HUES6 (cell line): ENCODE measurements at regions not wholly inside any gene's neighbourhood (a gene's known extent, or its start where the extent isn't known, plus 50 kb on each side); places are given as distances from the start of the nearest gene placed in this dataset.

ENCODE experiments used
- H3K27ac ChIP-seq: 2 replicates; pipeline ENCODE4 v1.7.0; 2013; ENCODE audit warnings: low read depth, mild to moderate bottlenecking, low read length, inconsistent platforms
- H3K27me3 ChIP-seq: 2 replicates; pipeline ENCODE4 v1.6.1; 2013; ENCODE audit warnings: low read length; ENCODE audit not compliant: control insufficient read depth, insufficient read depth
- H3K36me3 ChIP-seq: 2 replicates; pipeline ENCODE4 v1.6.1; 2013; ENCODE audit warnings: low read length; ENCODE audit not compliant: control insufficient read depth, insufficient read depth
- H3K4me1 ChIP-seq: 2 replicates; pipeline ENCODE4 v1.6.1; 2013; ENCODE audit warnings: low read length; ENCODE audit not compliant: control insufficient read depth, insufficient read depth
- H3K4me3 ChIP-seq: 2 replicates; pipeline ENCODE4 v1.5.1; 2013; ENCODE audit warnings: low read depth, low read length
- H3K9ac ChIP-seq: one replicate; pipeline ENCODE4 v1.6.1; 2013; ENCODE audit warnings: mild to moderate bottlenecking, low read length
- H3K9me3 ChIP-seq: 2 replicates; pipeline ENCODE4 v1.6.1; 2013; ENCODE audit warnings: low read depth, low read length; ENCODE audit not compliant: control insufficient read depth, insufficient read depth

- 0 out of 2 replicates have a peak, but pooled peaks cover 3% of the 10 kb centered on the region for H3K9me3 ChIP-seq
- no peak overlapping the region for H3K9ac ChIP-seq
- H3K27me3 ChIP-seq: no peaks in the 10 kb centered on the region
- H3K27ac ChIP-seq: no peak overlapping the region
- H3K4me1 ChIP-seq: peaks cover 12% of the 10 kb centered on the region; the same call in 1 of the 2 replicates
- no peaks in the 10 kb centered on the region for H3K36me3 ChIP-seq
- H3K4me3 ChIP-seq: no peak overlapping the region
Observed at GRCh38 chr5:171580502-171581265, 161.2 kb downstream of the FGF18 start.

- Histone ChIP-seq H3K27ac (no peak overlapping the region), H3K36me3 (no peaks in the 10 kb centered on the region), H3K27me3 (no peaks in the 10 kb centered on the region), H3K9ac (no peak overlapping the region), H3K9me3 (no peaks in the 10 kb centered on the region), H3K4me1 (peaks cover 12% of the 10 kb centered on the region; the same call in 1 of the 2 replicates), H3K4me3 (no peak overlapping the region)
Observed at GRCh38 chr5:171581781-171582180, 162.3 kb downstream of the FGF18 start.

GRCh38 chr5:171582849-171583248, 163.4 kb downstream of the FGF18 start:
- peaks cover 9% of the 10 kb centered on the region; the same call in 1 of the 2 replicates for H3K4me1 ChIP-seq
- no peak overlapping the region for H3K4me3 ChIP-seq
- H3K9me3 ChIP-seq: no peaks in the 10 kb centered on the region

GRCh38 chr5:171585981-171586380, 166.5 kb downstream of the FGF18 start:
- H3K4me1 ChIP-seq: no peaks in the 10 kb centered on the region
- no peak overlapping the region for H3K4me3 ChIP-seq
- H3K27ac ChIP-seq: no peak overlapping the region
- H3K36me3 ChIP-seq: no peaks in the 10 kb centered on the region
- no peaks in the 10 kb centered on the region for H3K9me3 ChIP-seq
- H3K27me3 ChIP-seq: no peaks in the 10 kb centered on the region; the same call in 1 of the 2 replicates
- no peak overlapping the region for H3K9ac ChIP-seq

More at GRCh38 chr5:171582849-171583248, 163.4 kb downstream of the FGF18 start:
- Histone ChIP-seq H3K27ac (no peak overlapping the region), H3K36me3 (no peaks in the 10 kb centered on the region), H3K27me3 (no peaks in the 10 kb centered on the region), H3K9ac (no peak overlapping the region)

- H3K4me3 ChIP-seq: no peak overlapping the region
- no peak overlapping the region for H3K27ac ChIP-seq
- no peaks in the 10 kb centered on the region for H3K36me3 ChIP-seq
- H3K27me3 ChIP-seq: no peaks in the 10 kb centered on the region; the same call in 1 of the 2 replicates
- no peak overlapping the region for H3K9ac ChIP-seq
- H3K9me3 ChIP-seq: no peaks in the 10 kb centered on the region
- H3K4me1 ChIP-seq: no peaks in the 10 kb centered on the region
Observed at GRCh38 chr5:171586436-171586835, 167.0 kb downstream of the FGF18 start.

- H3K27me3 ChIP-seq: no peaks in the 10 kb centered on the region; the same call in 1 of the 2 replicates
- H3K36me3 ChIP-seq: no peaks in the 10 kb centered on the region
- no peak overlapping the region for H3K4me3 ChIP-seq
- no peaks in the 10 kb centered on the region for H3K4me1 ChIP-seq
- H3K27ac ChIP-seq: no peak overlapping the region
- no peak overlapping the region for H3K9ac ChIP-seq
- no peaks in the 10 kb centered on the region for H3K9me3 ChIP-seq
Observed at GRCh38 chr5:171588046-171588445, 168.6 kb downstream of the FGF18 start.

GRCh38 chr5:171588790-171589189, 169.3 kb downstream of the FGF18 start:
- no peak overlapping the region for H3K27ac ChIP-seq
- H3K27me3 ChIP-seq: no peaks in the 10 kb centered on the region; the same call in 1 of the 2 replicates
- H3K36me3 ChIP-seq: no peaks in the 10 kb centered on the region
- H3K9me3 ChIP-seq: no peaks in the 10 kb centered on the region
- H3K4me1 ChIP-seq: no peaks in the 10 kb centered on the region
- no peak overlapping the region for H3K4me3 ChIP-seq
- H3K9ac ChIP-seq: no peak overlapping the region

GRCh38 chr5:171589461-171589860, 170.0 kb downstream of the FGF18 start:
- Histone ChIP-seq H3K27me3 (no peaks in the 10 kb centered on the region; the same call in 1 of the 2 replicates), H3K27ac (no peak overlapping the region), H3K36me3 (no peaks in the 10 kb centered on the region), H3K9me3 (no peaks in the 10 kb centered on the region), H3K9ac (no peak overlapping the region), H3K4me1 (no peaks in the 10 kb centered on the region), H3K4me3 (no peak overlapping the region)

- H3K9ac ChIP-seq: no peak overlapping the region
- H3K27ac ChIP-seq: no peak overlapping the region
- H3K9me3 ChIP-seq: no peaks in the 10 kb centered on the region
- no peaks in the 10 kb centered on the region; the same call in 1 of the 2 replicates for H3K27me3 ChIP-seq
- H3K4me3 ChIP-seq: no peak overlapping the region
- H3K4me1 ChIP-seq: no peaks in the 10 kb centered on the region
- no peaks in the 10 kb centered on the region for H3K36me3 ChIP-seq
Observed at GRCh38 chr5:171592076-171592475, 172.6 kb downstream of the FGF18 start.

GRCh38 chr5:171592736-171593135, 173.3 kb downstream of the FGF18 start:
- H3K4me3 ChIP-seq: no peak overlapping the region
- no peaks in the 10 kb centered on the region for H3K4me1 ChIP-seq
- H3K9ac ChIP-seq: no peak overlapping the region
- no peak overlapping the region for H3K27ac ChIP-seq
- no peaks in the 10 kb centered on the region for H3K36me3 ChIP-seq
- no peaks in the 10 kb centered on the region for H3K9me3 ChIP-seq
- H3K27me3 ChIP-seq: no peaks in the 10 kb centered on the region; the same call in 1 of the 2 replicates

GRCh38 chr5:171593401-171593800, 174.0 kb downstream of the FGF18 start:
- Histone ChIP-seq H3K27ac (no peak overlapping the region), H3K9ac (no peak overlapping the region), H3K9me3 (no peaks in the 10 kb centered on the region), H3K4me3 (no peak overlapping the region), H3K27me3 (no peaks in the 10 kb centered on the region; the same call in 1 of the 2 replicates), H3K4me1 (no peaks in the 10 kb centered on the region), H3K36me3 (no peaks in the 10 kb centered on the region)
